DOHH2 (cell line): ENCODE measurements at regions not wholly inside any gene's neighbourhood (a gene's known extent, or its start where the extent isn't known, plus 50 kb on each side); places are given as distances from the start of the nearest gene placed in this dataset.

Source experiments
- H3F3A ChIP-seq: fragments of 200-600 bp; sonication (generic), shearing (Covaris generic); 2 replicates; pipeline ENCODE4 v1.6.0; 2016; ENCODE audit warnings: antibody characterized with exemption, mild to moderate bottlenecking; ENCODE audit not compliant: control insufficient read depth, insufficient read depth
- H3K27ac ChIP-seq: fragments of 200-600 bp; sonication (generic); 2 replicates; pipeline ENCODE4 v1.5.1; 2014; ENCODE audit warnings: low read depth, mild to moderate bottlenecking, low read length, moderate library complexity
- H3K27me3 ChIP-seq: fragments of 200-600 bp; sonication (generic); 2 replicates; pipeline ENCODE4 v1.6.1; 2014; ENCODE audit warnings: mild to moderate bottlenecking, low read length, mixed read lengths; ENCODE audit not compliant: control insufficient read depth
- H3K36me3 ChIP-seq: fragments of 200-600 bp; sonication (generic); 2 replicates; pipeline ENCODE4 v1.6.1; 2014; ENCODE audit warnings: mild to moderate bottlenecking, low read length, moderate library complexity, mixed read lengths; ENCODE audit not compliant: control insufficient read depth
- H3K4me1 ChIP-seq: fragments of 200-600 bp; sonication (generic); 2 replicates; pipeline ENCODE4 v1.6.1; 2014; ENCODE audit warnings: mild to moderate bottlenecking, low read length, mixed read lengths; ENCODE audit not compliant: control insufficient read depth
- H3K4me2 ChIP-seq: fragments of 200-600 bp; sonication (generic); 2 replicates; pipeline ENCODE4 v1.6.0; 2014; ENCODE audit warnings: mild to moderate bottlenecking, low read length, moderate library complexity
- H3K4me3 ChIP-seq: fragments of 200-600 bp; sonication (generic); 2 replicates; pipeline ENCODE4 v1.5.1; 2014; ENCODE audit warnings: mild to moderate bottlenecking, low read length, mixed read lengths
- H3K79me2 ChIP-seq: fragments of 200-600 bp; sonication (generic); 2 replicates; pipeline ENCODE4 v1.6.1; 2014; ENCODE audit warnings: mild to moderate bottlenecking, low read length, mixed read lengths; ENCODE audit not compliant: control insufficient read depth
- H3K9me2 ChIP-seq: fragments of 200-600 bp; sonication (generic); replicated peaks from 2 replicates; pipeline ENCODE4 v1.6.1; 2014; ENCODE audit warnings: mild to moderate bottlenecking, low read length, mixed read lengths; ENCODE audit not compliant: control insufficient read depth
- H3K9me3 ChIP-seq: fragments of 200-600 bp; sonication (generic); 2 replicates; pipeline ENCODE4 v1.6.1; 2014; ENCODE audit warnings: antibody characterized with exemption, low read length, mixed read lengths; ENCODE audit not compliant: control insufficient read depth, insufficient read depth
- H4K20me1 ChIP-seq: fragments of 200-600 bp; sonication (generic); 2 replicates; pipeline ENCODE4 v1.6.0; 2014; ENCODE audit warnings: low read depth, mild to moderate bottlenecking, antibody characterized with exemption, low read length, moderate library complexity; ENCODE audit not compliant: control insufficient read depth, insufficient read depth
- EZH2phosphoT487 ChIP-seq: fragments of 200-600 bp; sonication (generic); IDR thresholded peaks from 2 replicates; pipeline ENCODE4 v1.6.1; 2017; ENCODE audit warnings: borderline replicate concordance, mild to moderate bottlenecking, antibody characterized with exemption, low read length, moderate library complexity, mixed read lengths
- TF ChIP-seq, protein P1 (sequence below): fragments of 200-600 bp; sonication (generic); IDR thresholded peaks from one replicate; pipeline ENCODE4 v1.5.1; 2014; ENCODE audit warnings: antibody characterized with exemption, mild to moderate bottlenecking, low read depth, low read length; ENCODE audit not compliant: poor library complexity, severe bottlenecking

DNA sequence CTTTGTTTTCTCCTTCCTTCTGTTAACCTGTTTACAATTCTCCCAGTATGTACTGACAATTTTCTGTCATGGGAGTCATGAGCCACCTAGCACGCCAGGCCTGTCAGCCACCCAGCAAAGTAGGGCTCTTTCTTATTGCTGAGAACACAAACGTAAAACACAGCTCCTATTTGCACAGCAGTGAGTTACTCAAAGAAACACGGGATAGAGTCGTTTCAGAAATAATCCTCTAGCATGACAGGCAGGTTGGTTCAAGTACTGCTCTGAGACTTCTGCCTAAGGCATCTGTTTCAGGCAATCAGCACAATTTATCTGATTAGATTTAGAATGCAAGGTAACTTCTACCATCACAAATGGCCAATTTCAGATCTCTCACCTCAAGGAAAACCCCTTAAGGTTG is 88.8 kb downstream of the CD24 start:
- no peaks in the 10 kb centered on the region for H3K4me1 ChIP-seq
- H3K27me3 ChIP-seq, result no peaks in the 10 kb centered on the region
- no peak overlapping the region for H3K27ac ChIP-seq
- no peak for TF ChIP-seq EZH2phosphoT487
- no peaks in the 10 kb centered on the region for H3K79me2 ChIP-seq
- H3F3A ChIP-seq, result no peaks in the 10 kb centered on the region
- no peaks in the 10 kb centered on the region for H3K9me3 ChIP-seq
- H3K4me3 ChIP-seq, result no peak overlapping the region
- no peaks in the 10 kb centered on the region for H3K9me2 ChIP-seq
- no peaks in the 10 kb centered on the region for H3K36me3 ChIP-seq
- no peak overlapping the region for H3K4me2 ChIP-seq
- no peaks in the 10 kb centered on the region for H4K20me1 ChIP-seq

DNA sequence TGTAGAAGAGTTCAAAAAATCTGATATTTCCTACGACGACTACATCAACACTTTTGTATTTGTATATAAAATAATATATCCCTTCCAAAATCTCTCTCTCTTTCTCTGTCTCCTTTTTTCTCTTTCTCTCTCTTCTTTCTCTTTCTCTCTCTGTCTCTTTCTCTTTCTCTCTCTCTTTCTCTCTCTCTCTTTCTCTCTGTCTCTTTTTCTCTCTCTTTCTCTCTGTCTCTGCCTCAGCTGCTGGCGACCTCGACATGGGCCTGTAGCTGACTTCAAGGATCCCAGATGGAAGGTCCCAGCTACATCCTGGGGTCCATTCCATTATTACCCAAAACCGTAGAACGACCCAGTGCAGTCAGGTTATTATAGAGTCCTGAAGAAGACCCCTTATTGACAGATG is 90.0 kb downstream of the CD24 start:
- H3K4me1 ChIP-seq, result no peaks in the 10 kb centered on the region
- H3K27me3 ChIP-seq, result no peaks in the 10 kb centered on the region

DNA sequence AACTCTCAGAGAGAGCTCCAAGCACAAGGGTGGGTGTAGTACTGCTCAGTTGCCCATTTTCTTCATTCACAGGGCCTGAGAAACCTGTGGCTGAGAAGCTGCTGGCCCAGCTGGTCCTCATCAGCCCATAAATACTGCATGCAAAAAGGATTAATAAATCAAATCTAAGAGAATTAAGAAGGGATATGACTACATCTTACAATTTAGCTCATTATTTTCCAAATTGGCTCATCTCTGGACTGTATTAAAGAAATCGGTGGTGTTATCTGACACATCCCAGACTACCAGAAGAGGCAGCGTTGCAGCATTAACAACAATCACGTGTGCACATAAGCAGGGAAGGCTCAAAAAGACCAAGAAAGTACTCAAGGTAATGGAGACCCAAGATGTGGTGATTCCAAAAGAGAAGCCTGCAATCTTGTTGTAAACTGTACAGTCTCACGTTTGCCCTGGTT is 90.7 kb downstream of the CD24 start:
- no peak overlapping the region for H3K27ac ChIP-seq
- no peaks in the 10 kb centered on the region for H3K79me2 ChIP-seq
- H4K20me1 ChIP-seq, result no peaks in the 10 kb centered on the region
- no peaks in the 10 kb centered on the region for H3K27me3 ChIP-seq
- TF ChIP-seq EZH2phosphoT487, result no peak
- TF ChIP-seq, protein P1, sequence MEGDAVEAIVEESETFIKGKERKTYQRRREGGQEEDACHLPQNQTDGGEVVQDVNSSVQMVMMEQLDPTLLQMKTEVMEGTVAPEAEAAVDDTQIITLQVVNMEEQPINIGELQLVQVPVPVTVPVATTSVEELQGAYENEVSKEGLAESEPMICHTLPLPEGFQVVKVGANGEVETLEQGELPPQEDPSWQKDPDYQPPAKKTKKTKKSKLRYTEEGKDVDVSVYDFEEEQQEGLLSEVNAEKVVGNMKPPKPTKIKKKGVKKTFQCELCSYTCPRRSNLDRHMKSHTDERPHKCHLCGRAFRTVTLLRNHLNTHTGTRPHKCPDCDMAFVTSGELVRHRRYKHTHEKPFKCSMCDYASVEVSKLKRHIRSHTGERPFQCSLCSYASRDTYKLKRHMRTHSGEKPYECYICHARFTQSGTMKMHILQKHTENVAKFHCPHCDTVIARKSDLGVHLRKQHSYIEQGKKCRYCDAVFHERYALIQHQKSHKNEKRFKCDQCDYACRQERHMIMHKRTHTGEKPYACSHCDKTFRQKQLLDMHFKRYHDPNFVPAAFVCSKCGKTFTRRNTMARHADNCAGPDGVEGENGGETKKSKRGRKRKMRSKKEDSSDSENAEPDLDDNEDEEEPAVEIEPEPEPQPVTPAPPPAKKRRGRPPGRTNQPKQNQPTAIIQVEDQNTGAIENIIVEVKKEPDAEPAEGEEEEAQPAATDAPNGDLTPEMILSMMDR, result no peak
- H3K4me2 ChIP-seq, result no peak overlapping the region
- no peaks in the 10 kb centered on the region for H3F3A ChIP-seq
- no peaks in the 10 kb centered on the region for H3K9me3 ChIP-seq
- no peak overlapping the region for H3K4me3 ChIP-seq
- no peaks in the 10 kb centered on the region for H3K9me2 ChIP-seq
- H3K4me1 ChIP-seq, result no peaks in the 10 kb centered on the region
- H3K36me3 ChIP-seq, result no peaks in the 10 kb centered on the region

More for the DNA sequence above, 90.0 kb downstream of the CD24 start:
- H4K20me1 ChIP-seq, result no peaks in the 10 kb centered on the region
- TF ChIP-seq EZH2phosphoT487, result no peak
- TF ChIP-seq, protein P1, result no peak
- H3K4me2 ChIP-seq, result no peak overlapping the region
- no peak overlapping the region for H3K4me3 ChIP-seq
- H3K9me3 ChIP-seq, result no peaks in the 10 kb centered on the region
- no peaks in the 10 kb centered on the region for H3K36me3 ChIP-seq
- H3K79me2 ChIP-seq, result no peaks in the 10 kb centered on the region
- H3K9me2 ChIP-seq, result no peaks in the 10 kb centered on the region
- H3K27ac ChIP-seq, result no peak overlapping the region
- H3F3A ChIP-seq, result no peaks in the 10 kb centered on the region

DNA sequence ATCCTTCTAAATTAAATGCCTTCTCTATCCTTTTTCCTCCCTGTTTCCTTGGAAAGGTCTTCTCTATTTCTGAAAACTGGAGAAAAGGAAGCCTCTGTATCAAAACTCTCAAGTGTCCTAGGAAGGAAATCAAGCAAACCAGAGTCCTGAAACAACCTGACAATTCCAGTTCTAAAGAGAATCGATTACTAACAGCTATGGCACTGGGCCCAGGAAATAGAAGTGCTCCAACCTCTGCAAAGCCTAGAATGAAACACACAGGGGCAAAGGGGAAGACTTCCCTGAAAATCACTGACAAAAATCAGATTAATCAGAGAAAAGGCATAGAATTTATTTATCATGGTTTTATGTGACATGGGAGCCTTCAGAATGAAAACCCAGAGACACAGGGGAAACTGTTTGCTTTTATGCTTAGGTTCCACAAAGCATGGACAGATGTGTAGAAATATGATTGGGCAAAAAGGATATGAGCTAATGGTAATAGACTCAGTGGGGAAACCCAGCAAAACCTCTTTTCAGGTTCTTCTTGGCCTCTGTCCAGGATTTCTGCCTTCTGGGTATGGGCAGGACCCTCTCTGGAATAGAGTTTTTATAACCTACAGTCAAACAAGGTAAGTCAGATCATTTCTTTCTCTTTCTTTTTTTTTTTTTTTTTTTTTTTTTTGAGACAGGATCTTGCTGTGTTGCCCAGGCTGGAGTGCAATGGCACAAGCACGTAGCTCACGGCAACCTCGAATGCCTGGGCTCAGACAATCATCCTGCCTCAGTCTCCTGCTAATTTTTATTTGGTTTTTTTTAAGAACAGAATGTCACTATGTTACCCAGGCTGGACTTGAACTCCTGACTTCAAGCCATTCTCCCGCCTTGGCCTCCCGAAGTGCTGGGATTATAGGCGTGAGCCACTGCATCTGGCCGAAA is 91.7 kb downstream of the CD24 start:
- no peaks in the 10 kb centered on the region for H3K9me2 ChIP-seq
- H3K4me1 ChIP-seq, result no peaks in the 10 kb centered on the region
- H3K79me2 ChIP-seq, result no peaks in the 10 kb centered on the region
- H3F3A ChIP-seq, result no peaks in the 10 kb centered on the region
- TF ChIP-seq EZH2phosphoT487, result no peak
- TF ChIP-seq, protein P1, result no peak
- H3K27ac ChIP-seq, result no peak overlapping the region
- H3K4me2 ChIP-seq, result no peak overlapping the region
- H4K20me1 ChIP-seq, result no peaks in the 10 kb centered on the region
- H3K9me3 ChIP-seq, result no peaks in the 10 kb centered on the region
- no peaks in the 10 kb centered on the region for H3K36me3 ChIP-seq
- H3K4me3 ChIP-seq, result no peak overlapping the region
- H3K27me3 ChIP-seq, result no peaks in the 10 kb centered on the region
